ENCODE measurements at regions not wholly inside any gene's neighbourhood (a gene's known extent, or its start where the extent isn't known, plus 50 kb on each side); places are given as distances from the start of the nearest gene placed in this dataset.

DNA sequence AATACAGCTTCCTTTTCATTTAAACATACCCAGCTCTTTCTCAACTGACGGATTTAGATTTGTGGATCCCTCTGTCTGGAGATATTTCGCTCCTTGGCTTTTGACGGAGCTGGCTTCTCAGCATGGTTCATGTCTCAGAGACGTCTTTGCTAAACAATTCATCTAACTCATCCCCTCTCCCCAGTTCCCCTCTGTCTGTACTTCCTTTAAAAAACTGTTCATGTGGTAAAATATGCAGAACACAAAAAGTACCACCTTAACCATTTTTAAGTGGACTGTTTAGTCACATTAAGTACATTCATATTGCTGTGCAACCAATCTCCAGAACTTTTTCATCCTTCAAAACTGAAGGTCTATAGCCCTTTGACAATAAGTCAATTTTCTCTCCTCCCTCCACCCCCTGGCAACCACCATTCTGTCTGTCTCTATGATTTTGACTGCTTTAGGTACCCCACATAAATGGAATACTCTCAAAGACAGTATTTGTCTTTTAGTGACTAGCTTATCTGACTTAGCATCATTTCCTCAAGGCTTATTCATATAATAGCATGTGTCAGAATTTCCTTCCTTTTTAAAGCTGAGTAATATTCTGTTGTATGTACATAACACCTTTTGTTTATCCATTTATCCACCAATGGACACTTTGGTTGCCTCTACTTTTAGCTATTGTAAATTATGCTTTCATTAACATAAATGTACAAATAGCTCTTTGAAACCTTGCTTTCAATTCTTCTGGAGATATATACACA, 399.8 kb upstream of the SOX5 start:
- no peak for TF ChIP-seq CTCF (IDR thresholded peaks at IDR 0.05; ENCODE audit: insufficient read depth, low read length, poor library complexity, severe bottlenecking)
- TF ChIP-seq EZH2phosphoT487 (conservative IDR thresholded peaks at IDR 0.05; ENCODE audit: low read length): no peak
